ENCODE measurements at regions not wholly inside any gene's neighbourhood (a gene's known extent, or its start where the extent isn't known, plus 50 kb on each side); places are given as distances from the start of the nearest gene placed in this dataset.

GRCh38 chr15:34653992-34654391 lies 70.5 kb upstream of the GOLGA8B start:
- TF ChIP-seq ZFP30 (CRISPR knock-in tag; IDR thresholded peaks at IDR 0.05): no peak
- TF ChIP-seq BACH2 (CRISPR knock-in tag; IDR thresholded peaks at IDR 0.05; ENCODE audit: borderline replicate concordance): no peak
- TF ChIP-seq PPARA (CRISPR knock-in tag; IDR thresholded peaks at IDR 0.05; ENCODE audit: borderline replicate concordance): no peak
- no peak for TF ChIP-seq ZNF8 (CRISPR knock-in tag; IDR thresholded peaks at IDR 0.05)
- no peak for TF ChIP-seq ZC3H10 (CRISPR knock-in tag; IDR thresholded peaks at IDR 0.05)
- TF ChIP-seq TOX (CRISPR knock-in tag; IDR thresholded peaks at IDR 0.05; ENCODE audit: borderline replicate concordance): no peak
- no peak for TF ChIP-seq CSRNP3 (CRISPR knock-in tag; IDR thresholded peaks at IDR 0.05)
- TF ChIP-seq PATZ1 (CRISPR knock-in tag; IDR thresholded peaks at IDR 0.05; ENCODE audit: borderline replicate concordance): no peak
- no peak for TF ChIP-seq ARNTL (CRISPR knock-in tag; IDR thresholded peaks at IDR 0.05; ENCODE audit: borderline replicate concordance, low read depth)
- TF ChIP-seq RARB (CRISPR knock-in tag; IDR thresholded peaks at IDR 0.05): no peak
- TF ChIP-seq SNAI2 (CRISPR knock-in tag; IDR thresholded peaks at IDR 0.05): no peak
- TF ChIP-seq OSR1 (CRISPR knock-in tag; IDR thresholded peaks at IDR 0.05): no peak

All from SK-N-SH treated with all-trans-retinoic acid at 6 μM for 48 hours (cell line).